Stimulated activated CD8-positive, alpha-beta memory T cell treated with anti-CD3 and anti-CD28 coated beads, Interleukin-15, amount 100 ng/mL, for 4 hours (primary cell): ENCODE measurements at regions not wholly inside any gene's neighbourhood (a gene's known extent, or its start where the extent isn't known, plus 50 kb on each side); places are given as distances from the start of the nearest gene placed in this dataset.
"Not testable (repeated sequence)": the region's sequence is repeated elsewhere in the genome, so short reads cannot be mapped to it uniquely, and the experiment has no call there.

Source experiments
- DNase-seq, 2 donors: peaks; one replicate each; pipeline ENCODE4 v3.0.0-alpha.2; 2020; ENCODE audit warnings: low read depth in 2 of 2

DNA sequence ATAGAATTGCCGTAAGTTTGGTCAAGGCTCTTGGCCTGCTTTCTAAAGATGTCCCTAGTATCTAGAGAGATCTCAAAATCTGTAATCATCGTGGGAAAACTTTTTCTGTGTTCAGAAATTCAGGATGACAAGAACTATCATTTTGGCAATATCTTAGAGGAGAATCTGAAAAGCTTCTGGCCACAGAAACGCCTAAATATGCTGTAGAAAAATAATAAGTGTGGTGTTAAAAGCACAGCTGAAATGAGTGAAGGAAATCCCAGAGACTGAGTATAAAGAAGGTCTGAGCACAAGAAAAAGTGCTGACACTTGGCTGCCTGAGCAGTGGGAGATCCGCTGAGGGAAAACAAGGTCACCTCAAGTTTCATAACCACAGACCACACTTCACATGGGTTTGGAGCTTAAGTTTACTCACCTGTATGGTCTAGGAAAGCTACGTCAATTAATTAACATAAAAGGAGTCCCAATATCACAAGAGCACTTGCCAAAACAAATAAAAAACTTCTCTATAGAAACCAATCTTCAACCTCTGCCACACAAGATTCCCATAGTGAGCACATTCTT, 235.2 kb upstream of the IRF2BP2 start:
- DNase-seq = peak in 1 of 2 donors; percentile 20

DNA sequence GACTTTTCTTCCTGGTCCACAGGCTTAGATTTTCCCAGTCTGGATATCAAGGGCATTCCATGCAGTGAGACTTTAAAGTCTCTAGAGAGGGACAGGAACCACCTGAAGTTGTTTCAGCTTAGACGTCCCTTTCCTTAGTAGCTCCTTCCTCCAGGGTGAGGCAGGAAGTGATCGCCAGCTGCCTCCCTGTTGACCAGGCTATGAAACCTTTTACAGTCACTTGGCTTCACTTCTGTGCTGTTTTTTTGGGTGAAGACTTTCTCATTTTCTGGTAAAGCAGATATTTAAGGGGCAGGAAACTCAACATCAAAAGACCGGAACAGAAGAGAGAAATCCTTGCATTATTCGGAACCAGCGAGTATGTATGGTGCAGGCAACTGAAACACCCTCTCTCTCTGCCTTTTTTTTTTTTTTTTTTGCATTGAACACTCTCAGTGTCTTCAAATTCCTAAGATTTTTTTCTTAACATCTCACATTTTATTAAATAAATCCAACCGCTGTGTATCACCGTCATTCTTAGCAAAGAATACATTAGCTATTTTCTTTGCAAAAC, 234.6 kb upstream of the IRF2BP2 start:
- DNase-seq = no peak

DNA sequence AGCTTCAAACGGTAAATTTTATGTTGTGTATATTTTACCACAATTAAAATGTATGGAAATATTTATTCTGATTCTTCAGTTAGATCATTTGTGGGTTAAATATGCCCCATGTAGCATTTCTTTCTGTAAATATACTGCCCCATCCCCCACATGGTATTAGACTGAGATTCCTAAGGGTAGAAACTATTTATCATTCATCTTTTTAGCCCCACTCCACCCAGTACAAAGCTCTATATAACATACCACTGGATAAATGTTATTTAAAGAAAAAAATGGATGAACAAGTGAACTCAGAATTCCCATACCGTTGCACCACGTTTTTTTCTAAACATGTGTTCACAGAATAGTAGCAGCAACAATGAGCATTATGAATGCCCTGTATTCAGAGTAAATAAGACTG, 234.0 kb upstream of the IRF2BP2 start:
- no peak for DNase-seq

DNA sequence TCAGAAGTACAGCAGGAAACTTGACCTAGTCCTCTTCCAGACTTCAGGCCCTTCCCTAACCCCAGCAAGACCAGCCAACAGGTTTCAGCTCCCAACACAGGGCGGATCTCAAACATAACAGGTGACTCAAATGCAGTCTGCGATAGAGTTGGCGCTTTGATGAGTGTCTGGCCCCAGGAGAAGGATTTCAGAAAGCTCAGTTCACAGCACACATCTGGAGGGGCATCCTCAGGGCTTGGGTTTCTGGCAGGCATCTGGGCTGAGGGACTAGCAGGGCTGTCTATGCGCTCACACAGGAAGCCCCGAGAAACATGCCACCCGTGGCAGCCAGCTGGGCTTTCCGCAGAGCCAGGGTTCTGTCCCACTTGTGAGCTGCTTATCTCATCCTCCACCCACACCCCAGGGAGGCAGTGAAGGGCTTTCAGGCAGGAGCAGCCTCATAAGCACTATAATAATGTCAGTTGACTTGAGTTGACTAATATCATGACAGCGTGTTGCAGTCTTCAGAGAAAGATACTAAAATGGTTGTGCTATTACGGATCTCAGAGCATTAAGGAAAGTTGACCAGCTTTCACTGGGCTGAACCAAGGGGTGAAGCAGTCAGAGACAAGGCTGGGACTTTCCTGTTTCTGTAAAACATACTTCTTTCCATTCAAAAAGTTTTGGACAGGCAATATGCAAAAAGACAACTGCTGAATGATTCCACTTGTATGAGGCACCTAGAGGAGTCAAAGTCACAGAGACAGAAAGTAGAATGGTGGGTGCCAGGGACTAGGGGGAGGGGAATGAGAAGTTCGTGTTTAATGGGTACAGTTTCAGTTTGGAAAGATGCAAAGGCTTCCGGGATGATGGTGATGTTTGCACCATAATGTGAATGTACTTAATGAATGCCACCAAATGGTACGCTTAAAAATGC, 233.0 kb upstream of the IRF2BP2 start:
- DNase-seq = peak; percentile 45 to 58

DNA sequence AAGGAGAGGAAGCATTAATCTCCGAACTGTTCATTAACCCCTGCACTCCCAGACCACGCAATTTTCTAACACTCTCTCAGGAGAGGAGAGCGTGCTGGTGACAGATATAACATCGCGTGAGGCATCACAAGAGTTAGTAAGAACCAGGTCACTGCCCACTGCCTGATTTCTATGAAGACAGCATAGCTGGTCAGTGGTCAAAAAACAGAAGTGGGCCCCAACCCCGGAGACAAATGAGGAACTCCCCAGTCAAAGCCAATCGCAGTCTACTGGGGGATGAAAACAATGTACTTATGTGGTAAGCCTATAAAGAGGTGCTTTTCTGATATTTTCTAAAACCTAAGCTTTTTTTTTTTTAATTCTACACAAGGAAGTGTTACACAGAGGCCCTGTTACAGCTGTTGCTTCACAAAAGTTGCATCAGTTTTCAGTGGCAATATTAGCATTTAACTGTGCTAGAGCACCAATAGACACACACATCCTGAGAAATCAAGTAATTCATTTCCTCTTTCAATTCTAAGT, 231.8 kb upstream of the IRF2BP2 start:
- DNase-seq = no peak

DNA sequence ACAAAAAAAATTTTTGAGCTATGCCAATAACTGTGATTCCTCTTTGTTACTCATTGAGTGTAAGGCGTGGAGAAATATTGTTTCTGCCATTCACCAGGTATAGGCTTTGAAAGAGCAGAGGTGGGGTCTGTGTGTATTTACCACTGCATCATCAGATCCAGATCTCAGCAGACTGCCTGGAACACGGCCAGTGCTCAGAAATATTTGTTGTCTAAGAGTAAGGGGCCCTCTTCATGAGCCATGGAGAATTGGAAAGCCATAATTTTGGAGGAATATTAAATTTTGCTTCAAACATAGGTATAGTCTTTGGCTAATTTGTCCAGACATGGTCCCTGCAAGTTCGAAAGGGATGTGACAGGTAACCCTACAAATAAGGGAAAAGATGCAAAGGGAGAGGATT, 231.3 kb upstream of the IRF2BP2 start:
- DNase-seq = no peak

DNA sequence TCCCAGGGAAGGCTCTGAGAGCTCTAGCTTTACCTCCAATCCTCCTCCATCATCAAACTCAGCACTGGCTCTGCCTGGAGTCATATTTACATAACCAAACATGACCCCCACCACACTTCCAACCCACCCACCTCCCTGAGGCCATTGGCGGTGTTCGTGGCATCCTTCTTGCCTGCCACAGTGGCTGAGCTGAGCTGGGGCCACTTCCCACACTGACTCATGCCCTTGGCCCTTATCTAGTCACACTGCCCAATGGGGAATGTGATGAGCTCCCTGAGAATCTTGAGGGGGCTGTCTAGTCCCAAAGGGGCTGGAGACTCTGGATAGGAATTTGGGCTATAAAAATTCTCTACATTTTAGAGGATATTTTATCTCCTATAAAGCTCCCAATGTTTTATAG, 230.9 kb upstream of the IRF2BP2 start:
- no peak for DNase-seq

DNA sequence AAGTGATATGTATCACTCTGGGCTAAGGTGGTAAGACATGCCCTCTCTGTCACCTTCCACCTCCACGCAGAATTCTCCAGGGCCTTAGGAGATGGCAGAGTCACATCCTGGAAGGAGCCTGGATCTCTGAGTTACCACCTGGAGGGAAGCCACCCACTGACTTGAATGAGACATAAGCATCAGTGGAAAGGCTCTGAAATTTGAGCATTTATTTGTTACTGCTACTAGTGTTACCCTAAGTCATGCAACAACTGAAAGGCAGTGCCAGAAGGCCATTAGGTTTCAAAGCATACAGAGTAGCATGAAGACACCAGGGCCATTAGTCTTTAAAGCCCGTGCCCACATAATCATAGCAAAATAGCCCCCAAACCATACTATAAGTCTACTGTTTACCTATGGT, 230.3 kb upstream of the IRF2BP2 start:
- DNase-seq = no peak

DNA sequence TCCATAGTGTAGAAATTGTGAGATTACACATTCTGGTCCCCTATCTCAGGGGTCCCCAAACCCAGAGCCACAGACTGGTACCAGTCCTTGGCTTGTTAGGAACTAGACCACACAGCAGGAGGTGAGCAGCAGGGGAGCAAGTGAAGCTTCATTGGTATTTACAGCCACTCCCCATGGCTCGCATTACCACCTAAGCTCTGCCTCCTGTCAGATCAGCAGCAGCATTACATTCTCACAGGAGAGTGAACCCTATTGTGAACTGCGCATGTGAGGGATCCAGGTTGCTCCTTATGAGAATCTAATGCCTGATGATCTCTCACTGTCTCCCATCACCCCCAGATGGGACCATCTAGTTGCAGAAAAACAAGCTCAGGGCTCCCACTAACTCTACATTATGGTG, 229.7 kb upstream of the IRF2BP2 start:
- DNase-seq = no peak

DNA sequence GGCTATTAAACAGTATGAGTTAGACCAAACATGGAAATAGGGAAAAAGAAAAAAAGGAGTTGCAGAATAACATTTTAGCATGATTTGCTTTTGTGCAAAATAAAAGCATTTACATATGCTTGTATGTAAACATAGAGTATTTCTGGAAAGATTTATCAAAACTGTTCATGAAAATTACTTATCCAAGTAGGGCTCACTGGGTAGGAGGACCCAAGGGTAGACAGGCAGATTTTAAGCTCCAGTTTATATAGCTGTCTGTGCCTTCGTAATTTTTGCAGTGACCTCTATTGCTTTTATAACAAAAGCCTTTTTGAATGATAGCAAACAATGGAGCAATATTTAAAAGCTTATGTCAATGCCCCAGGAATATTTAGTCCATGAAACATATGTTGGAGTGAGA, 228.8 kb upstream of the IRF2BP2 start:
- no peak for DNase-seq

DNA sequence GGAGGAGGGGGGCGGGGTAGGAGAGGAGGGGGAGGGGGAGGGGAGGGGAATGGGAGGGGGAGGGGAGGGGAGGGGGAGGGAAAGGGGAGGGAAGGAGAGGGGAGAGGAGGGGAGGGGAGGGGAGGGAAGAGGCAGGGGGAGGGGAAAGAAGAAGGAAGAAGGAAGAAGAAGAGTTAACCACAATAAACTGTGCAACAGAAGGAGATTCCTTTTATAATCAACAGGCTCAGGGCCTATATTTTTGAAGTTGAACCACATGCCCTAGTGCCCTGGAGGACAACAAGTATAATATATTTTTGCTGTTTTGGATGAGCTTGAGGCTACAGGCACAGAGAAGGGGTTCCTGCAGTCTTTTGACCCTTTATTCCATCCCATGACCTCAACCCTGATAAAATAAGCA, 228.2 kb upstream of the IRF2BP2 start:
- DNase-seq = no peak

DNA sequence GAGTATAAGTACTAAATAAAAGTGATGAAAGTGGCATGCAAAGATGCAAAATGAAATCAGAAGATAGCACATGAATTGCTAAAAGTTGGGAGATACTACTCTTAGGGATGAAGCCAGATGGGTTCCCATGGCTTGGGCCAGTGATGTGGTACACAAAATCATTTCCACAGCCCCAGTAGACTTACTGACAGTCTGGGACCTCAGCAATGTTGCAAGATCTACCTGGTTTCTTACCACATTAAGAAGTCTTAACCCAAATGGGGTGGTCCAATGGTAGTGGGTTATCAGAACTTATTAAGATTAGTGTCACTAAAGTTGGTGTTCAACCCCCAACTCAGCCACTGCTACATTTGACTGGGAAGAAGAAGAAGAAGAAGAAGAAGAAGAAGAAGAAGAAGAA, 227.7 kb upstream of the IRF2BP2 start:
- no peak for DNase-seq

DNA sequence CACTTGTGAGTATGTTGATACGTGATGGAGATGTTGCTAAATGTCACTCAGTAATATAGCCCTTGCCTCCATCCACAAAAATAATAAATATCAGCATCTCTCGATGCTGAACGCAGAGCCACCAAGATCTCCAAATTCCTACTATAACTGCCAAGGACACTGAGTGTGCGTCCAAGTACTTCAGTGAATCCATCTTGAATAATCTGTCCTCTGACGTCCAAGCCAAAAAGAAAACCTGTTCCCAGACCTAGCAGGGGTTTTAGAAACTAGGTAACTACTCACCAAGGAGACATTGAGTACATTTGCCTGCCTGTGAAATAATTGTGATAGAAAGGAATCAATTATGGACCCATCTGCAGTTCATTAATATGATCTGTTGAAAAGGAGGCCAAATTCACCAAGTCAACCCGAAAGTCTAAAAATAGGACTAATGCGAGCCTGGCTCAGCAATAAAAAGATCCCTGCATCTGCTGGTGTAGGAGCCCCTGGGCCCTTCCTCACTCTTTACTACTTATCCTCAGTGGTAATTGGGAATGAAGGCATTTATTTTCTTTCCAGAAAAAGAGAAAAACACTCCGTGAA, 226.9 kb upstream of the IRF2BP2 start:
- no peak for DNase-seq

DNA sequence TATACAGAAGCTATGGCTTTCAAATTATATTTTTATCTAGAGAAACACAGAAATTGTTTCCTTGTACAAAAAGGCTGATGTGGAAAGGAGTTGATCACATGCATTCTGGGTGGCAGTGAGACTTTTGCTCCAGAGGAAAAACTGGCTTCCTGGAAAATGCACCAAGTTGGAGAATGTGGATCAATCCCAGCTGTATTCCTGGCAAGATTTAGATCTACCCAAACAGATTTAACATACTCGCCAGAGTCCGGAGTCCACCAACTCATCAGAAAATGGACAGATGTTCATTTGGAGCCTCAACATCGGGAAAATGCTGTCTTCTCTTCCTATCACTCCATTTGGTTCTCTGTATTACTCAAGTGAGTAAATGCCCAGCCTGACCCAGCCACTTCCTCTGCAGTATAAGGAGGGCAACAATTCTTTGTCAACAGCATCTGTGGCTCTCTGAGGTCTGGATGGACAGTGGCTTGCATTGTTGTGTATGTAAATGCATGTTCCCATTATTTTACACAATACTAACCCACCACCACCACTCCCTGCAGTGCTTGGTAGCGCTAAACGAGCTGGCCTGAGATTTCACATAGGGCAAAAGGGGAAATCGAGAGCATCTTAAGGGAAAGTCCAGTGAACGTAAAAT, 226.2 kb upstream of the IRF2BP2 start:
- no peak for DNase-seq

DNA sequence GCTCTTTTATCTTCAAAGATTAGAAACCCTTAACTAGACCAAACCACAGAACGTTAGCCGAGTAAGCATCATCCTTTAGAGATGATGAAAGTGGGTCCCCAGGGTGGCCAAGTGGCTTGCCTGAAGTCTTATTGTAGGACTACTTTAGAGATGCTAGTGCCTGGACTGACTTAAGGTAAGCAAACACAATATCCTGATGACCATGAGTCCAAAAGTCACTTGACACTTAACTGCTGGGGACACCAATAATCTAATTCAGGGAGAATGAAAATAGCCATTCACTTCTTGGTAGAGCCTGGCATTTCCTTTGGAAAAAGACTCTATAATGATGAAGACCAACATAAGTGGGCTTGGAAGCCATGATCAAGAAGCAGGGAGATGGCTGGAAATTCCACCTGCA, 225.3 kb upstream of the IRF2BP2 start:
- DNase-seq = no peak

DNA sequence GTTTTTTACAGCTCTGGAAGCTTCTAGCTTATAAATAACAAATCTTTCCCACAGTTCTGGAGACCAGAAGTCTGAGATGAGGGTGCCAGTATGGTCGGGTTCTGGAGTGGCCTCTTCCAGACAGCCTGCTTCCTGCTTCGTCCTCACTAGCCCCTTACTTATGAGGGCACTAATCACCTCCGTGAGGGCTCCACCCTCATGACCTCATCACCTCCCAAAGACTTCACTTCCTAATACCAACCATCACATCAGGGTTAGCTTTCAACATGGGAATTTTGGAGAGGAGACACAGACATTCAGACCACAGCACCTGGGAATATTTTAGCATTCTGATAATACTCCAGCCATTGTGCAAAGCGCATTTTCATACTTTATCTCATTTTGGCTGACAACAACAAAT, 223.7 kb upstream of the IRF2BP2 start:
- no peak for DNase-seq

DNA sequence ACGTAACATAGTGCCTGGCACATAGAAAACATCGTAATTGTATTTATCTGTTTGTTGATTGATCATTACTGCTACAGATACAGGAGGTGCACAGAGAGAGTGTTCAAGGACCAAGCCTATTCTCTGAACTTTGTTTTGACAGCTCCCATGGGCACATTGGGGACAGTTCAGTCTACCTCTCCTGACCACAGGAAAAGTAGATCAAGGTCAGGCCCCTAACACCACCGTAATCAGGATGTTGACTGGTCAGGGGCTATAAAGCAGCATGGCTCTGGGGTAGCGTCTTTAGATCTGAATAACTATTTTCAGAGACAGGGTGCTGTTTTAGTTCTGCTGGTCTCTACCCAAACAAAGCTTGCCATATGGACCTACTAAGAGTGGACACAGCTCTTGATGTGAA, 223.1 kb upstream of the IRF2BP2 start:
- DNase-seq = no peak

DNA sequence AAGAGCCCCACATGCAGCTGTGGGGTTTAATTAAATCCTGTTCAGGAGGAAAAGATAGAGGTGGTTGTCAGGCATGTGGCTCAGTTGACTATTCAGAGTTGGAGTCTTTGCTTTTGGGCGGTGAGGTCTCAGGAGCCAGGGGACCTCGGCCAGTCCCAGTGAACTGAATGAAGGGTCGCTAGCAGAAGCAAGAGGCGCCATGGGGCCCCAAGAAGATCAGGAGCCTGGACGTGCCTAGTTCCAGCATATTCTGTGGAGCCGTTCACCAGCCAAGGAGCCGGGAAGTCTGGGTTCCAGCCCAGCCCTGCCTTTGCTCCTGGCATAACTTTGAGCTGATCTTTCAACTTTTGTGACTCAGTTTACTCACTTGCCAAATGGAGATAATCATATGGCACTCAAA, 217.7 kb upstream of the IRF2BP2 start:
- DNase-seq = no peak

DNA sequence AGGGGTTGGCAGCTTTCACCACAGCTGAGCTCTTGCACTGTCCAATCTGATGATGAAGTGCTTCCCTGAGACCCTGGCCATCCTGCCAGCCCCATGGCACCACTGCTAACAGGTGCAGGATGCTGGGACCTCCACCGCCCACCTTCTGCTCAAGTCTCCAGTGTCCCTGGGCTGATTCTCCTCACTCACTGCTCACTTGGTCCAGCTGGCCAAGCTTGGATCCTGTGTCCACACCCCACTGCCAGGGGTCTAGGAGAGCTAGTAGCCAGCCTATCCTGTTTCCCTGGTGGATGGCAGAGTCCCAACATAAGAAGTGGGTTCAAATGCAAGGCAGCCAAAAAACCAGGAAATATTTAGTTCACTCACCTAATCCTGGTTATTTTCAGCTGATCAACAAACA, 217.2 kb upstream of the IRF2BP2 start:
- DNase-seq = no peak

DNA sequence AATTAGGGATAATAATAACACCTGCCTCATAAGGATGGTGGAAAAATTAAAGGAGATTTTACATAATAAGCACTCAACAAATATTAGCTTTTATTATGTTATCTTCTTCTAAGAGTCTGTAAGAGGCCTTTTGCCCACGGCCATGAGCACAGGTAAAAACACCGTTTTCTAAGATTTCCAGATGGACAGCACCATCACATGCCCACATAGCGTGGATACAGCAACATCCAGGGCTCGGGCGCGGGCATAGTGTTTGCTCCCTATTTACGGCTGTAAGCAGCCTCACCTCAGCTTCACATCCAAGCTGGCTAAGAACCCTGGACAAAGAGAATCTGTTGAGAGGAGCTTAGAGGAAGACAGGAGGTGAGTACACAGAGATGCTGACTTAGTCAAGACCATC, 216.4 kb upstream of the IRF2BP2 start:
- no peak for DNase-seq

DNA sequence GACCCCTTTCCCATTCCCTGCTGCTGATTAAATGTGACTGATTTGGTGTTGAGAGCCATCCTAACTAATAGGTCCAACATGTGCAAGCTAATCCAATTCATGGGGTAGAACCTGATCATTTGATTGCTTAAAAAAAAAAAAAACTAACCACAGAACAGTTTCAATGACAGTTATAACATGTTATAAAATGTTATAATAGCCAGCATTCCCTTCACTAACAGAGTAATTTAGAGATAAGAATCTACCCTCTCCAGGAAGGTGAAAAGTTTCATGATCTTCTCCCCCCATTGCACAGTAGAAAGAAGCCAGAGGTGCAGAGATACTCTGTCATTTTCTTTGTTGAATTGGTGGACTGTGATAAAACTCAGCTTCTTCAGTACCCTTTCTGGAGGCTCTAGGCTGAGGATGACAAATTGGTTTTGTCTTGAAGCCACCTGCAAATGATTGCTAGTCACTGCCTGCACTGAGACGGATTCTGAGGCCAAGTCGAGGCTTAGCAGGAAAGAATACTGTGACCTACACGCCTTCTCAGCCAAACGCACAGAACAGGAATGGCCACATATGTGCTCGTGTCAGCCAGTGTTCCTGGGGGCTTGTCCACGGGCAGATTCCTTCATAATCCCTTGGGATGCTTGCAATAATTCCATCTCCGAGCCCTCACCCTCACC, 215.7 kb upstream of the IRF2BP2 start:
- no peak for DNase-seq

DNA sequence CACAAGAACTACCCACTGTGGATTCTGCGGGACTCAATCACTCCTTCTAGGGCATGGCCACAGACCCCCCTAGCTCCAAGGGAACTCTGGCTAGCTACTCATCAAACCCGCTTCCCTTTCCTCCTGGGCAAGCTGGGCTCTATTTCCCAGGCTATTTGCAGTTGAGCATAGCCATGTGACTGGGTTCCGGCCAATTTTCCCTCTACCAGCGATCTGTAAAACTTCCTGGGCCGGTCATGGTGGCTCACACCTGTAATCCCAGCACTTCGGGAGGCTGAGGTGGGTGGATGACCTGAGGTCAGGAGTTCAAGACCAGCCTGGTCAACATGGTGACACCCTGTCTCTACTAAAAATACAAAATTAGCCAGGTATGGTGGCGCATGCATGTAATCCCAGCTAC, 214.9 kb upstream of the IRF2BP2 start:
- DNase-seq = not testable (repeated sequence)
